Karpas-422 (cell line): ENCODE measurements at regions not wholly inside any gene's neighbourhood (a gene's known extent, or its start where the extent isn't known, plus 50 kb on each side); places are given as distances from the start of the nearest gene placed in this dataset.

Experiments used
- DNase-seq: peaks from one replicate; pipeline ENCODE4 v3.0.0-alpha.2; 2015
- H2AFZ ChIP-seq: fragments of 200-600 bp; sonication (generic); 2 replicates; pipeline ENCODE4 v1.6.1; 2014; ENCODE audit warnings: antibody characterized with exemption, low read length, mixed read lengths
- H3K27ac ChIP-seq: fragments of 200-600 bp; sonication (generic); 2 replicates; pipeline ENCODE4 v1.5.1; 2014; ENCODE audit warnings: mild to moderate bottlenecking, low read length, moderate library complexity
- H3K27me3 ChIP-seq: fragments of 200-600 bp; sonication (generic); 2 replicates; pipeline ENCODE4 v1.6.1; 2014; ENCODE audit warnings: low read length, mixed read lengths
- H3K36me3 ChIP-seq: fragments of 200-600 bp; sonication (generic); 2 replicates; pipeline ENCODE4 v1.6.1; 2014; ENCODE audit warnings: low read length, mixed read lengths; ENCODE audit not compliant: insufficient read depth
- H3K4me1 ChIP-seq: fragments of 200-600 bp; sonication (generic); 2 replicates; pipeline ENCODE4 v1.6.1; 2014; ENCODE audit warnings: mild to moderate bottlenecking, low read length, mixed read lengths
- H3K4me2 ChIP-seq: fragments of 200-600 bp; sonication (generic); 2 replicates; pipeline ENCODE4 v1.6.1; 2014; ENCODE audit warnings: low read length, low read depth, mild to moderate bottlenecking; ENCODE audit not compliant: poor library complexity, severe bottlenecking
- H3K4me3 ChIP-seq: fragments of 200-600 bp; sonication (generic); 2 replicates; pipeline ENCODE4 v1.5.1; 2014; ENCODE audit warnings: mild to moderate bottlenecking, antibody characterized with exemption, low read length, mixed read lengths
- H3K79me2 ChIP-seq: fragments of 200-600 bp; sonication (generic); 2 replicates; pipeline ENCODE4 v1.6.1; 2014; ENCODE audit warnings: mild to moderate bottlenecking, low read length, mixed read lengths
- H3K9ac ChIP-seq: fragments of 200-600 bp; sonication (generic); 2 replicates; pipeline ENCODE4 v1.6.0; 2014; ENCODE audit warnings: low read length
- H3K9me2 ChIP-seq: fragments of 200-600 bp; sonication (generic), shearing (Covaris generic); replicated peaks from 2 replicates; pipeline ENCODE4 v1.6.0; 2014; ENCODE audit warnings: mild to moderate bottlenecking, low read length, moderate library complexity; ENCODE audit not compliant: insufficient read depth
- H3K9me3 ChIP-seq: fragments of 300-700, 200-600 bp; sonication (generic); 2 replicates; pipeline ENCODE4 v1.6.1; 2014; ENCODE audit warnings: low read length, mixed read lengths
- H4K20me1 ChIP-seq: fragments of 200-600 bp; sonication (generic); 2 replicates; pipeline ENCODE4 v1.6.1; 2014; ENCODE audit warnings: mild to moderate bottlenecking, antibody characterized with exemption, low read length, low read depth; ENCODE audit not compliant: insufficient read depth

GRCh38 chr11:29780756-29781155, 236.1 kb downstream of the KCNA4 start:
- no peak overlapping the region for H3K4me3 ChIP-seq
- no peaks in the 10 kb centered on the region for H3K36me3 ChIP-seq
- H4K20me1 ChIP-seq = no peaks in the 10 kb centered on the region
- H3K9me3 ChIP-seq = no peaks in the 10 kb centered on the region
- no peak overlapping the region for H3K9ac ChIP-seq
- no peak overlapping the region for H3K4me2 ChIP-seq
- no peak overlapping the region for H3K27ac ChIP-seq
- no peaks in the 10 kb centered on the region for H3K79me2 ChIP-seq
- no peaks in the 10 kb centered on the region for H3K4me1 ChIP-seq
- no peaks in the 10 kb centered on the region for H3K27me3 ChIP-seq
- H2AFZ ChIP-seq = no peak overlapping the region
- H3K9me2 ChIP-seq = no peaks in the 10 kb centered on the region
- DNase-seq = no peak

GRCh38 chr11:29773656-29774264, 243.1 kb downstream of the KCNA4 start:
- Histone ChIP-seq H2AFZ (no peak overlapping the region), H3K9me3 (no peaks in the 10 kb centered on the region), H3K27me3 (no peaks in the 10 kb centered on the region), H3K9ac (no peak overlapping the region), H3K79me2 (no peaks in the 10 kb centered on the region), H4K20me1 (no peaks in the 10 kb centered on the region), H3K4me1 (no peaks in the 10 kb centered on the region), H3K36me3 (no peaks in the 10 kb centered on the region), H3K9me2 (no peaks in the 10 kb centered on the region), H3K27ac (no peak overlapping the region), H3K4me3 (no peak overlapping the region), H3K4me2 (no peak overlapping the region)
- no peak for DNase-seq

- Histone ChIP-seq H4K20me1 (no peaks in the 10 kb centered on the region), H2AFZ (no peak overlapping the region), H3K9ac (no peak overlapping the region), H3K36me3 (no peaks in the 10 kb centered on the region), H3K27ac (no peak overlapping the region), H3K4me1 (no peaks in the 10 kb centered on the region), H3K4me3 (no peak overlapping the region), H3K9me3 (no peaks in the 10 kb centered on the region), H3K27me3 (no peaks in the 10 kb centered on the region), H3K4me2 (no peak overlapping the region), H3K9me2 (no peaks in the 10 kb centered on the region), H3K79me2 (no peaks in the 10 kb centered on the region)
- no peak for DNase-seq
These were observed 260.0 kb downstream of the KCNA4 start for GRCh38 chr11:29756871-29757270.

- H2AFZ ChIP-seq = no peak overlapping the region
- no peaks in the 10 kb centered on the region for H3K9me2 ChIP-seq
- H3K9ac ChIP-seq = no peak overlapping the region
- H3K9me3 ChIP-seq = no peaks in the 10 kb centered on the region
- no peaks in the 10 kb centered on the region for H4K20me1 ChIP-seq
- no peak overlapping the region for H3K4me3 ChIP-seq
- H3K79me2 ChIP-seq = no peaks in the 10 kb centered on the region
- H3K4me1 ChIP-seq = no peaks in the 10 kb centered on the region
- no peaks in the 10 kb centered on the region for H3K36me3 ChIP-seq
- no peak overlapping the region for H3K27ac ChIP-seq
- no peaks in the 10 kb centered on the region for H3K27me3 ChIP-seq
- H3K4me2 ChIP-seq = no peak overlapping the region
- no peak for DNase-seq
These were observed 261.4 kb downstream of the KCNA4 start for GRCh38 chr11:29755474-29755873.

- no peak overlapping the region for H3K4me3 ChIP-seq
- H4K20me1 ChIP-seq = no peaks in the 10 kb centered on the region
- no peak overlapping the region for H3K4me2 ChIP-seq
- no peaks in the 10 kb centered on the region for H3K4me1 ChIP-seq
- no peak overlapping the region for H2AFZ ChIP-seq
- no peaks in the 10 kb centered on the region for H3K9me2 ChIP-seq
- no peak for DNase-seq
- H3K9me3 ChIP-seq = no peaks in the 10 kb centered on the region
- no peaks in the 10 kb centered on the region for H3K79me2 ChIP-seq
- no peak overlapping the region for H3K27ac ChIP-seq
- no peaks in the 10 kb centered on the region for H3K36me3 ChIP-seq
- no peak overlapping the region for H3K9ac ChIP-seq
- no peaks in the 10 kb centered on the region for H3K27me3 ChIP-seq
These were observed 265.2 kb downstream of the KCNA4 start for GRCh38 chr11:29751618-29752017.

- Histone ChIP-seq H3K9me3 (no peaks in the 10 kb centered on the region), H3K27ac (no peak overlapping the region), H3K4me2 (no peak overlapping the region), H3K4me3 (no peak overlapping the region), H3K9ac (no peak overlapping the region), H2AFZ (no peak overlapping the region), H3K79me2 (no peaks in the 10 kb centered on the region), H3K36me3 (no peaks in the 10 kb centered on the region), H3K27me3 (no peaks in the 10 kb centered on the region), H3K9me2 (no peaks in the 10 kb centered on the region), H3K4me1 (no peaks in the 10 kb centered on the region), H4K20me1 (no peaks in the 10 kb centered on the region)
- DNase-seq = no peak
These were observed 266.4 kb downstream of the KCNA4 start for GRCh38 chr11:29750392-29750791.

- Histone ChIP-seq H3K9me2 (no peaks in the 10 kb centered on the region; the same call in 1 of the 2 replicates), H3K9me3 (peaks cover 7% of the 10 kb centered on the region), H3K4me1 (no peaks in the 10 kb centered on the region), H3K4me3 (no peak overlapping the region), H3K4me2 (no peak overlapping the region), H3K27ac (no peak overlapping the region), H2AFZ (no peak overlapping the region), H3K27me3 (no peaks in the 10 kb centered on the region), H3K36me3 (no peaks in the 10 kb centered on the region), H3K9ac (no peak overlapping the region), H4K20me1 (no peaks in the 10 kb centered on the region), H3K79me2 (no peaks in the 10 kb centered on the region)
- DNase-seq = no peak
These were observed 282.5 kb downstream of the KCNA4 start for GRCh38 chr11:29734287-29734686.

- Histone ChIP-seq H3K4me1 (no peaks in the 10 kb centered on the region), H3K9me3 (no peaks in the 10 kb centered on the region), H3K9ac (no peak overlapping the region), H3K36me3 (no peaks in the 10 kb centered on the region), H4K20me1 (no peaks in the 10 kb centered on the region), H3K27me3 (no peaks in the 10 kb centered on the region), H3K4me3 (no peak overlapping the region), H2AFZ (no peak overlapping the region), H3K9me2 (no peaks in the 10 kb centered on the region), H3K4me2 (no peak overlapping the region), H3K27ac (no peak overlapping the region), H3K79me2 (no peaks in the 10 kb centered on the region)
- DNase-seq = no peak
These were observed 303.0 kb downstream of the KCNA4 start for GRCh38 chr11:29713831-29714320.
